ENCODE measurements at regions not wholly inside any gene's neighbourhood (a gene's known extent, or its start where the extent isn't known, plus 50 kb on each side); places are given as distances from the start of the nearest gene placed in this dataset.
A peak's percentile ranks its signal among the peaks of the same experiment; 100 is the strongest.
"Not testable (repeated sequence)": the region's sequence is repeated elsewhere in the genome, so short reads cannot be mapped to it uniquely, and the experiment has no call there.

DNA sequence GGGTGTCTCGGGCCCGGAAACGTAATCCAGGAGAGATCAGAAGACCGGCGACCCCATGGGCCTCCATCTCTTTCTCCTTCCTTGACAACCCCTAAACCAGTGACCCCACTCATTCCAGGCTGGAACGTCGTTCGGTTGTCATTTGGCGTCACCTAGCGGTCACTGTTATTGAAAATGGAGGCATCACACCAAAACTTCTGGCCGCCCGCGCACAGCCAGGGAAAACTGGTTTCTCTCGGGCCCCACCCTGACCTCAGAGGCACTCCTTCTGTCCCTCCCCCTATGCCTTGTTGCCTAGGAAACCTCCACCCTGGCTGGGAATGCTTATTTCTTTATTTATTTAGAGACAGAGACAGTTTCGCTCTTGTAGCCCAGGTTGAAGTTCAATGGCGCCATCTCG, 2327.3 kb upstream of the TPTE start:
- not testable (repeated sequence) for DNase-seq

DNA sequence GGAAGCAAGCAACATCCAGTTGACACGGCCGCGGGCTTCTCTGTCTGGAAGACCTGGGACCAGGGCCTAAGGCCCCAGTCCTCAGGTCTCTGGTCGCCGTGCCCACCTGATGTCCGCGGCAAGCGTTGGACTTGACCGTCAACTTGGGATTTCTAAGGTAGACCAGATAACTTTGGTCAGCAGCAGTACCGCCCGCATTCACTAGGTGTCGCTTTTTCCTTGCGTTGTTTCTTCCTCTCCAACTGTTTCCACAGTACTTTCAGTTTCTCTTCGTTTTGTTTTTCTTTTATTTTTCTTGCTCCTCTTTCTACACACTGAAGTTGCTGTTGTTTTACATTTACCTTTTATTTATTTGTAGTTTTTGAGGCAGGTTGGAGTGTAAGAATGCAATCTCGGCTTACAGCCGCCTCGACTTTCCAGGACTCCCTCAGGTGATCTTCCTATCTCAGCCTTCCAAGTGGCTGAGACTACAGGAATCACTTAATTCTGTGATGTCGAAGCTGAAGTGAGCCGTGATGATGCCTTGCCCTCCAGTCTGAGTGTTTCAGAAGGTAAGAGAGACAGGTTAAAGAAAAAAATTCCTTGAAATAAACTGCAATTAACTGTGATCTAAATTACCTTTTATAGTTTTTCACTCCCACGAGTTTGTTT, 2323.9 kb upstream of the TPTE start:
- DNase-seq = not testable (repeated sequence)

- DNase-seq = not testable (repeated sequence)
Observed at GRCh38 chr21:8205094-8205891, 2316.1 kb upstream of the TPTE start.

GRCh38 chr21:8205892-8206188, 2315.5 kb upstream of the TPTE start:
- not testable (repeated sequence) for DNase-seq

DNA sequence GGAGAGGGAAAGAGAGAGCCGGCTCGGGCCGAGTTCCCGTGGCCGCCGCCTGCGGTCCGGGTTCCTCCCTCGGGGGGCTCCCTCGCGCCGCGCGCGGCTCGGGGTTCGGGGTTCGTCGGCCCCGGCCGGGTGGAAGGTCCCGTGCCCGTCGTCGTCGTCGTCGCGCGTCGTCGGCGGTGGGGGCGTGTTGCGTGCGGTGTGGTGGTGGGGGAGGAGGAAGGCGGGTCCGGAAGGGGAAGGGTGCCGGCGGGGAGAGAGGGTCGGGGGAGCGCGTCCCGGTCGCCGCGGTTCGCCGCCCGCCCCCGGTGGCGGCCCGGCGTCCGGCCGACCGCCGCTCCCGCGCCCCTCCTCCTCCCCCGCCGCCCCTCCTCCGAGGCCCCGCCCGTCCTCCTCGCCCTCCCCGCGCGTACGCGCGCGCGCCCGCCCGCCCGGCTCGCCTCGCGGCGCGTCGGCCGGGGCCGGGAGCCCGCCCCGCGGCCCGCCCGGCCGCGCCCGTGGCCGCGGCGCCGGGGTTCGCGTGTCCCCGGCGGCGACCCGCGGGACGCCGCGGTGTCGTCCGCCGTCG, 2308.3 kb upstream of the TPTE start:
- not testable (repeated sequence) for DNase-seq

DNA sequence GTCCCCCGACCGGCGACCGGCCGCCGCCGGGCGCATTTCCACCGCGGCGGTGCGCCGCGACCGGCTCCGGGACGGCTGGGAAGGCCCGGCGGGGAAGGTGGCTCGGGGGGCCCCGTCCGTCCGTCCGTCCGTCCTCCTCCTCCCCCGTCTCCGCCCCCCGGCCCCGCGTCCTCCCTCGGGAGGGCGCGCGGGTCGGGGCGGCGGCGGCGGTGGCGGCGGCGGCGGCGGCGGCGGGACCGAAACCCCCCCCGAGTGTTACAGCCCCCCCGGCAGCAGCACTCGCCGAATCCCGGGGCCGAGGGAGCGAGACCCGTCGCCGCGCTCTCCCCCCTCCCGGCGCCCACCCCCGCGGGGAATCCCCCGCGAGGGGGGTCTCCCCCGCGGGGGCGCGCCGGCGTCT, 2306.8 kb upstream of the TPTE start:
- DNase-seq = not testable (repeated sequence)

DNA sequence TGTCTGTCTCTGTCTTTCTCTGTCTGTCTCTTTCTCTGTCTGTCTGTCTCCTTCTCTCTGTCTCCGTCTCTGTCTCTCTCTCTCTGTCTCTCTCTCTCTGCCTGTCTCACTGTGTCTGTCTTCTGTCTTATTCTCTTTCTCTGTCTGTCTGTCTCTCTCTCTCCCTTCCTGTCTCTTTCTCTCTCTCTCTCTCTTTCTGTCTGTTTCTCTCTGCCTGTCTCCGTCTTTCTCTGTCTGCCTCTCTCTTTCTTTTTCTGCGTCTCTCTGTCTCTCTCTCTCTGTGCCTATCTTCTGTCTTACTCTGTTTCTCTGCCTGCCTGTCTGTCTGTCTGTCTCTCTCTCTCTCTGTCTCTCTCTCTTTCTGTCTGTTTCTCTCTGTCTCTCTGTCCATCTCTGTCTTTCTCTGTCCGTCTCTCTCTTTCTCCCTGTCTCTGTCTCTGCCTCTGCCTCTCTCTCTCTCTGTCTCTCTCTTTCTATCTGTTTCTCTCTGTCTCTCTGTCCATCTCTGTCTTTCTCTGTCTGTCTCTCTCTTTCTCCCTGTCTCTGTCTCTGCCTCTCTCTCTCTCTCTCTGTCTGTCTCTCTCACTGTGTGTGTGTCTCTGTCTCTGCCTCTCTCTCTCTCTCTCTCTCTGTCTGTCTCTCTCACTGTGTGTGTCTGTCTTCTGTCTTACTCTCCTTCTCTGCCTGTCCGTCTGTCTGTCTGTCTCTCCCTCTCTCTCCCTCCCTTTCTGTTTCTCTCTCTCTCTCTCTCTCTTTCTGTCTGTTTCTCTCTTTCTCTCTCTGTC, 2291.8 kb upstream of the TPTE start:
- DNase-seq = not testable (repeated sequence)

- DNase-seq = not testable (repeated sequence)
Observed at GRCh38 chr21:8231252-8231651, 2290.1 kb upstream of the TPTE start.

- DNase-seq = not testable (repeated sequence)
Observed at GRCh38 chr21:8233000-8233399, 2288.4 kb upstream of the TPTE start.

DNA sequence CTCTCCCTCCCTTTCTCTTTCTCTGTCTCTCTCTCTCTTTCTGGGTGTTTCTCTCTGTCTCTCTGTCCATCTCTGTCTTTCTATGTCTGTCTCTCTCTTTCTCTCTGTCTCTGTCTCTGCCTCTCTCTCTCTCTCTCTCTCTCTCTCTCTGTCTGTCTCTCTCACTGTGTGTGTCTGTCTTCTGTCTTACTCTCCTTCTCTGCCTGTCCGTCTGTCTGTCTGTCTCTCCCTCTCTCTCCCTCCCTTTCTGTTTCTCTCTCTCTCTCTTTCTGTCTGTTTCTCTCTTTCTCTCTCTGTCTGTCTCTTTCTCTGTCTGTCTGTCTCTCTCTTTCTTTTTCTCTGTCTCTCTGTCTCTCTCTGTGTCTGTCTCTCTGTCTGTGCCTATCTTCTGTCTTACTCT, 2287.3 kb upstream of the TPTE start:
- DNase-seq = not testable (repeated sequence)

GRCh38 chr21:8244723-8245641, 2276.4 kb upstream of the TPTE start:
- not testable (repeated sequence) for DNase-seq

DNA sequence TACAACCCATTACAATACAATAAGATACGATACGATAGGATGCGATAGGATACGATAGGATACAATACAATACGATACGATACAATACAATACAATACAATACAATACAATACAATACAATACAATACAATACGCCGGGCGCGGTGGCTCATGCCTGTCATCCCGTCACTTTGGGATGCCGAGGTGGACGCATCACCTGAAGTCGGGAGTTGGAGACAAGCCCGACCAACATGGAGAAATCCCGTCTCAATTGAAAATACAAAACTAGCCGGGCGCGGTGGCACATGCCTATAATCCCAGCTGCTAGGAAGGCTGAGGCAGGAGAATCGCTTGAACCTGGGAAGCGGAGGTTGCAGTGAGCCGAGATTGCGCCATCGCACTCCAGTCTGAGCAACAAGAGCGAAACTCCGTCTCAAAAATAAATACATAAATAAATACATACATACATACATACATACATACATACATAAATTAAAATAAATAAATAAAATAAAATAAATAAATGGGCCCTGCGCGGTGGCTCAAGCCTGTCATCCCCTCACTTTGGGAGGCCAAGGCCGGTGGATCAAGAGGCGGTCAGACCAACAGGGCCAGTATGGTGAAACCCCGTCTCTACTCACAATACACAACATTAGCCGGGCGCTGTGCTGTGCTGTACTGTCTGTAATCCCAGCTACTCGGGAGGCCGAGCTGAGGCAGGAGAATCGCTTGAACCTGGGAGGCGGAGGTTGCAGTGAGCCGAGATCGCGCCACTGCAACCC, 2275.6 kb upstream of the TPTE start:
- not testable (repeated sequence) for DNase-seq

- not testable (repeated sequence) for DNase-seq
Observed at GRCh38 chr21:8251701-8252100, 2269.7 kb upstream of the TPTE start.

DNA sequence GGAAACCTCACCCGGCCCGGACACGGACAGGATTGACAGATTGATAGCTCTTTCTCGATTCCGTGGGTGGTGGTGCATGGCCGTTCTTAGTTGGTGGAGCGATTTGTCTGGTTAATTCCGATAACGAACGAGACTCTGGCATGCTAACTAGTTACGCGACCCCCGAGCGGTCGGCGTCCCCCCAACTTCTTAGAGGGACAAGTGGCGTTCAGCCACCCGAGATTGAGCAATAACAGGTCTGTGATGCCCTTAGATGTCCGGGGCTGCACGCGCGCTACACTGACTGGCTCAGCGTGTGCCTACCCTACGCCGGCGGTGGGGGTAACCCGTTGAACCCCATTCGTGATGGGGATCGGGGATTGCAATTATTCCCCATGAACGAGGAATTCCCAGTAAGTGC, 2266.3 kb upstream of the TPTE start:
- peak; percentile 23 for DNase-seq

- peak; percentile 47 for DNase-seq
Observed at GRCh38 chr21:8257083-8257799, 2264.1 kb upstream of the TPTE start.

GRCh38 chr21:8260065-8260627, 2261.2 kb upstream of the TPTE start:
- not testable (repeated sequence) for DNase-seq
